ENCODE measurements at regions not wholly inside any gene's neighbourhood (a gene's known extent, or its start where the extent isn't known, plus 50 kb on each side); places are given as distances from the start of the nearest gene placed in this dataset.

DNA sequence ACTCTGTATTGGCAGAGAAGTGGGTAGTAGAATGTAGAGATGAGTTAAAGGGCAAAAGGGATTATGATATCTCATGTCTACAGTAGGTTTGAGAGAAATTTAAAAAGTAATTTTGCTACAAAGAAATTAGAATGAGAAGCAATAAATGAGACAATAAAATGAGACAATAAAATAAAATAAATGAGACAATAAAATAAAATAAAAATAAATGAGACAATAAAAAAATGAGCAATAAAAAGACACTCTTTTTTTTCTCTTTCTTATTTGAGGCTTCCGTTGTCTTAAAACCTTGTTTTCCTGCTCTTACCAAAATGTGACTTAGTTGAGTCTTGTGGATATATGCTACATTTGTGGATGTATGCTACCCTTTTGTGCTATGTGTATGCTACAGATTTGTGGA, 615.4 kb upstream of the PKDCC start:
- in situ Hi-C loops (cut with HindIII; ENCODE audit: low pct_unique_long_range_greater_than_20kb, low sequenced_read_pairs), result no loop called here
- no peak for DNase-seq (ENCODE audit: low read depth)

DNA sequence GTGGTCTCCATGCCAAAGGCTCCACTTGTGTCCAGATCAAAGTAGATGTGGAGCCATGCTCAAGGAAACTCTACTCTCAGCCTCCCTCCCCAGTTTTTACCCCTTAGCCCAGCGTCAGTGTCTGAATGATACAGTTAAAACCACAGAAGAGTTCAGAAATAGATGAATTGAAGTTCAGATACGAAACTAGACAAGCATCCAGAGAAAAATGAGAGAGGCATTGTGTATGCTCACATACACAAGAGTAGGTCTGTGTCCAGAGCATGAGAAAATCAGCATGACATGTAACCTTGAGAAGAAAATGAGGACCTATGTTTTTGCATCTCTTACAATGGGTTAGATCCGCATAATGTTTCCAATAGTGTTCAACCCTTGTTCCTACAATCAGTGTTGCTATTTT, 612.8 kb upstream of the PKDCC start:
- in situ Hi-C loops (cut with HindIII; ENCODE audit: low pct_unique_long_range_greater_than_20kb, low sequenced_read_pairs), result no loop called here
- no peak for DNase-seq (ENCODE audit: low read depth)

DNA sequence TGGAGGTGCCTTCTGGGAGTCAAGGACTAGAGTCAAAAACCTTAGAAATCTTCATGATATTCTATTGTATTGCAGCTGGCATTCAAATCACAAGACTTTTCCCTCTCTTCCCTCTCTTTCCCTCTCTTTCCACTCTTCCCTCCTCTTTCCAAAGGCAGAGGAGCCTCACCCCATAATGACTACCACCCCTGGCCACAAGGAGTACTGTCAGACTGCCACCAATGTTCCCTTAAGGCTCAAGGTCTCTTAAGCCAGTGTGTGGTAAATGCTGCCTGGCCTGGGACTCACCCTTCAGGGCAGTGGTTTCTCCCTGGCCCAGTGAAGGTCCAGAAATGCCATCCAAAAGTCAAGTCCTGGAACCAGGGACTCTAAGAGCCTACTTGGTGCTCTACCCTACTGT, 605.9 kb upstream of the PKDCC start:
- in situ Hi-C loops (cut with HindIII; ENCODE audit: low pct_unique_long_range_greater_than_20kb, low sequenced_read_pairs), result no loop called here
- DNase-seq (ENCODE audit: low read depth), result no peak

DNA sequence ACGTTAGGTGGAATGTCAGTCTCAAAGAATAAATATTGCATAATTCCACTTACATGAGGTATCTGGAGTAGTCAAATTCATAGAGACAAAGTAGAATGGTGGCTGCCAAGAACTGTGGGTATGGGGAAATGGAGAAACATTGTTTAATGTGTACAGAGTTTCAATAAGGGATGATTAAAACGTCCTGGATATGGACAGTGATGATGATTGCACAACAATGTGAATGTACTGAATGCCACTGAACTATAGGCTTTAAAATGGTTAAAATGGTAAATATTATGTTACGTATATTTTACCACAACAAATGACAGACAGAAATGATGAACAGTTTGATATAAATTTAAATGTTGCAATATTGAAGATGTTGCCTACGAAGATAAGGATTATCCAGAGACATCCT, 602.0 kb upstream of the PKDCC start:
- DNase-seq (ENCODE audit: low read depth), result no peak
- in situ Hi-C loops (cut with HindIII; ENCODE audit: low pct_unique_long_range_greater_than_20kb, low sequenced_read_pairs), result no loop called here

DNA sequence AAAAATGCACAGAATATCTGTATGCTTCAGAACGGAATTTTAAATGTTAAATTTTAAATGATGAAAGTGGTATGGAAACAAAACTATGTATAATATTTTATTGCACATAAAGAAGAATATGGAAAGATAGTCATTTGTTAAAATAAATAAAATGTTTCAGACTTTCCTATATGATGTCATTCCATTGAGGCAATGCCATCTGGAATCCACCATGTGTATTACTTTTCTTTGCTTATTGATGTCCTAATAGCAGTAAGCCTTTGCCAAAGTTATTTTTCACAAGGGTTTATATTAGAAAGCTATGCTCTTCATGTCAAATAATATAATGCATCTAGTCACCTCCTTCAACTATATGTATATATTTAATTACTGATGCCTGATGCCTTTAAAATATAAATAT, 601.6 kb upstream of the PKDCC start:
- DNase-seq (ENCODE audit: low read depth), result no peak
- in situ Hi-C loops (cut with HindIII; ENCODE audit: low pct_unique_long_range_greater_than_20kb, low sequenced_read_pairs), result no loop called here

DNA sequence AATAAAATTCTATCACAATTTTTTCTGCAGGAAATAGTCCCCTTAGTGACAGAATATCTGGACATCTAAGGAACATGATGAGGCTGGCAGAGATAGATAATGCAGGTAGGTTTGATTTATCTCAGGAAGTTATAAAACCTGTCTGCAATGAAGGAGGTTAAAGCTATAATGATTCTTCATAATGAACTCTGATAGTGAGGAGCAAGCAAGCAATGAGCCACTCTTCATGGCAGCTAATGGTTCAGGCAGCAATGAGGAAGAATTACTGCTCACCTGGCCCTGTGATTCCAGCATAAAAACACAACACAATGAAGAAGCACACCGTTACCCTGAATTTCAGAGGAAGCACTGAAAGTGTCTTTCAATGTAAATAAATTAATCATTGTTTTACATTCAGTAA, 599.6 kb upstream of the PKDCC start:
- in situ Hi-C loops (cut with HindIII; ENCODE audit: low pct_unique_long_range_greater_than_20kb, low sequenced_read_pairs), result no loop called here
- no peak for DNase-seq (ENCODE audit: low read depth)

DNA sequence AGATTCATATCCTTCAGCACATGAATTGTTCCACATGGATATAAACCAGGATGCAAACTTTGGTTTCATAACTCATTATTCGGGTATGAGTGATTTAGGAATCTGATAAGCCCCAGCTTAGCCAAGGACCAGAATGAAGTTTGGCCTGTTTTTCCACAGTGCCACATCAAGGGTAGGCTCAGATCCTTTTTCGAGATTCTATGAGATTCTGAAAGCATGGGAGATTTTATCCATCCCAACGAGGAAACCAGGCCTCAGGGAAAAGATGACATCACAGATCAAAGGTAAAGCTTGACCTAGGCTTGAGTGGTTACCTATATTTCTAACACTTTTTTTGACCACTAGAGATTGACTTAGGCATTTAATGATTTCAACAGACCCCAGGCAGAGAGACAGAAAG, 590.8 kb upstream of the PKDCC start:
- in situ Hi-C loops (cut with HindIII; ENCODE audit: low pct_unique_long_range_greater_than_20kb, low sequenced_read_pairs), result no loop called here
- no peak for DNase-seq (ENCODE audit: low read depth)

DNA sequence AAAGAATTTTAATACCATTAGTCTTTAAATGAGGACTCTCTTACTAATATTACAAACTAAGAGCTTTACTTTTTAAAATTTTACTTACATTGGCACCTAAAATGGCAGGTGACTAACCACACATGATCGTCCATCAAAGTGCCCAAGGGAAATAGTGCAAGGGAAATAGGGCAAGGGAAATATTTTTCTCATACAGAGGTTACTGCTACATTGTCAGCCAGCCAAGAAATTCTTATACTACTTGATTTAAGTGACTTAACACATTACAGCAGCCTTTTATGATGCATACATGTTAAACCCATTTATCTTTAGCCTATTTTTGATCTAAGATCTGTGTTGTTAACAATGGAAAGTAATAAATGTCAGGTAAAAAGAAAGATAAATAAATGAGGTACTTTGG, 587.2 kb upstream of the PKDCC start:
- DNase-seq (ENCODE audit: low read depth), result no peak
- in situ Hi-C loops (cut with HindIII; ENCODE audit: low pct_unique_long_range_greater_than_20kb, low sequenced_read_pairs), result no loop called here

DNA sequence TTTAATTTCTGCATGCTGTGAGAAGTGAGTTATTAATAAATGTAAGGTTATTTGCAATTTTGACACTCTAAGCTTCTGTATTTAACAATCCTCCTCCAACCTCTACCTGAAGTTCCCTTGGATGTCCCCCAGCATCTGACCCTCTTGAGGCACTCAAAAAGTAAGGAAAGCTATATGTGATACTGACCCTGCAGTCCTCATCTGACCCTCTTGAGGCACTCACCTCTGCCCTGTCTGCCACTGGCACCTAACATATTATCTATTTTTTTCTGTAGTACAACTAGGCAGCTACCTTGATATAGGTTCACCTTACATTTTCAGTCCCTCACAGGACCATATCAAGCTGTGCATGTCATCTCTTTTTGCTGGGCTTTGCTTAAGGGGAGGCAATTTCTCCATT, 583.4 kb upstream of the PKDCC start:
- in situ Hi-C loops (cut with HindIII; ENCODE audit: low pct_unique_long_range_greater_than_20kb, low sequenced_read_pairs), result no loop called here
- no peak for DNase-seq (ENCODE audit: low read depth)

DNA sequence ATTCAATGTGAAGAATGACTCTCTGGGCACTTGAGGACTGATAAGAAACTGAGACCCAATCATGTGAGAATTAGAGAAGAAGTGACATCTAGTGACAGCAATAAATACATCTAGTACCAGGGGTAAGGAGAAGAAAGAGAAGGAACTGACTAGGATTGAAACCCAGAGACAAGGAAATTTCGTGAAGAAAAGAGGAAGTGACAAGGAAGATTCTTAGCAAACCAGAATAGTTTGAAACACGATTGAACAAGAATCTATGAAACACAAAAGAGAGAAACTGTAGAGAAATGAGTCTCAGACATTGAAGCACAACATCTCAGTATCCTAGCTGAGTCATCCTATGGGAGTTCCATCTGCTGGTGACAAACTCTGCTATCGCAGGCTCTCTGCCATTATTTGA, 571.9 kb upstream of the PKDCC start:
- in situ Hi-C loops (cut with HindIII; ENCODE audit: low pct_unique_long_range_greater_than_20kb, low sequenced_read_pairs), result no loop called here
- DNase-seq (ENCODE audit: low read depth), result no peak

DNA sequence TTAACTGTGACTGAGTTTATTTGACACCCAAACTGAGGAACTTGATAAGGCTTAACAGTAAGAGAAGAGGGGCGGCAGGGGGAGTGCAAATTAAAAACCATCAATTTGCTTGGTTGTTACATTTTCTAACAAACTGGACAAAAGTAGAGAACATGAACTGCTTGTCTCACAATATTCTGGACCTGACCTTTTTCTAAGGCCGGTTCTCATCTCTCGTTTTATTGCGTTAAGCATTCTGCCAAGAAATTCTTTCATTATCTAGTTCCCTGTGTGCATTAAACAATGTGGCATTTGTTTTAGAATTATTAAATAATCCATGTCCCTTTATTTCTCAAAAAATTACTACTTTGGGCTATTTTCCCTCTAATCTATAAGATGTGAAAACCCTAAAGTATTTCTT, 565.2 kb upstream of the PKDCC start:
- in situ Hi-C loops (cut with HindIII; ENCODE audit: low pct_unique_long_range_greater_than_20kb, low sequenced_read_pairs), result no loop called here
- no peak for DNase-seq (ENCODE audit: low read depth)

DNA sequence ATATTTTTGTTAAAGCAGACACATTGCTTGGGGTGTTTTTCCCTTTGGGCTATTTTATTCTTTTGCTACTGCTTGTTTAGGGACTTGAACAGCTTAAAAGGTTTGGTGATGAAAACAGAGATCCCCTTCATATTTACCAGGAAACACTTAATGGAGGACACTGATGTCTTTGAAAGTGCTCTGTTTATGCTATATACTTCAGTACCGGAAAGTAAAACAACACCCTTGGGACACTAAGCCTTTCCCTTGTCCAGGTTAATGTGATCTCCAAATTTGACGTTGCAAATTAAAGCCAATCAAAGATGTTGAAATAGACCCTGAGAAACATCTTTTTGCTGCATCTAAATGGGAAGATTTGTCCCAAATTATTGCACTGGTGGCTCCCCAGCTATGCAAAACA, 564.6 kb upstream of the PKDCC start:
- DNase-seq (ENCODE audit: low read depth), result no peak
- in situ Hi-C loops (cut with HindIII; ENCODE audit: low pct_unique_long_range_greater_than_20kb, low sequenced_read_pairs), result no loop called here

DNA sequence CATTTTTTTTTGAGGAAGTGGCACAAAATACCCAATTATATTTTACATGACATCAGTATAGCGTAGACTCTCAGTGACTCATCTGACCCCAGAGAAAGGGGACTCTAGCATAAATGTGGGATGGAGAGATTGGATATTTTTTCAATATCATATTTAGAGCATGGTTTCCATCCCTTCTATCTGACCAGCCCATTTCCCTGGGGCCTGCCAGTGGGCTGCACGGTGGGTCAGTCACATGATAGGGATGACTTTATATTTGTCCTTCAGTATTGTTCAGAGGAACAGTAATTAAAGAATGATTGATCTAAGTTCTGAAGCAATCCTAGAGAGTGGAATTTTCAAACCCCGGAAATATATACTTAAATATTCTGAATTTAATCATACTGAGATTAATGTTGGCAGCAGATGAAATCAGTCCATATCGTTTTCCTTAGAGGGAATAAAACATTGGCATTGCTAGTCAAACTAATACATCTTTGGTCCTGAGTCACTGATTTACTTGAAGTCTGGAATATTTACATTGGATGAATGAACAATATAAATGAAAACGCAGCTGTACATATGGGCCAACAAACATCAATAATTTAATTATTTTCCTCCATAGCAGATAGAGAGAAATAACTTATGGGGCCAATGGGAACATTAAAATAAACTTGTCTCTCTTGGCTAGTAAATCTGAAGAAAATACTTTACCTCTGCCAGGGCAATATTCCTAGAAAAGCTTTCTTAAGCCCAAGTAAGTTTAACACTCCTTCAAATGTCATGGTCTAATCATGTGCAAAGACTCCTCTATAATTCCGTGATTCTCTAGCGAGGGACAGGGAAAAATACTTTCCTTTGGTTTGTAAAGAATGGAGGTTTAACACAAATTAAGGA, 563.6 kb upstream of the PKDCC start:
- no peak for DNase-seq (ENCODE audit: low read depth)
- in situ Hi-C loops (cut with HindIII; ENCODE audit: low pct_unique_long_range_greater_than_20kb, low sequenced_read_pairs), result no loop called here

DNA sequence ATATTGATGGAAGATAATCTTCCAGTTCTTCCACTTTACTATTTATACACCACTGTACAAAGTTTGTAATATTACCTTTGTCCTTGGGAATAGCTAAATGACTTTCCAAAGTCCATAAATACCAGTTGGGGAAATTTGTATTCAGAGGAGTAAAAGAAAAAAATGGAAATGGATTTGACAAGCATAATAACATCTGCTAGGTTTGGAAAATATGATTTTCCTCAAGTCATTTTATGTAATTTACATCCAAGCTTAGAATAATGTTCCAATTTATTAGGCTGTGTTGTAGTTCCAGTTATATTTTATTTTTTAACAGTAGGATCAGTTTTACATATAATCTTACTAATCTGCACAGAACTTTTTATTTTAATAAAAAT, 563.0 kb upstream of the PKDCC start:
- in situ Hi-C loops (cut with HindIII; ENCODE audit: low pct_unique_long_range_greater_than_20kb, low sequenced_read_pairs), result no loop called here
- no peak for DNase-seq (ENCODE audit: low read depth)

DNA sequence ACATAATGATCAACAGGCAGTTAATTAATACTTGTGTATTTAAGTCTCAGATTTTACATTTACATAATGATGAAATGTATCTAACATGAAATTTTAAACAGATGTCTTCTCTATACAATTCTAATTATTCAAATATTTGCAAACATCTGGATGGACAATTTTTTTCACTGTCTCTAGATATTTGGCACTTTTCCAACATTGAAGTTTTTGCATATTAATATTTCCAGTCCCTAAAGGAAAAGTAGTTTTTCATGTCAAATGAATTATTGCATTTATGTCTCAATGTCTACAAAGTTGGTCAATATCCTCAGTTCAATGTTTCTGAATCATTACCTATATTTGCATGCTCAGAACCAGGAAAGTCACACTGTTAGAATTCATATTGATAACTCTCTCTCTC, 560.9 kb upstream of the PKDCC start:
- in situ Hi-C loops (cut with HindIII; ENCODE audit: low pct_unique_long_range_greater_than_20kb, low sequenced_read_pairs), result no loop called here
- DNase-seq (ENCODE audit: low read depth), result no peak

DNA sequence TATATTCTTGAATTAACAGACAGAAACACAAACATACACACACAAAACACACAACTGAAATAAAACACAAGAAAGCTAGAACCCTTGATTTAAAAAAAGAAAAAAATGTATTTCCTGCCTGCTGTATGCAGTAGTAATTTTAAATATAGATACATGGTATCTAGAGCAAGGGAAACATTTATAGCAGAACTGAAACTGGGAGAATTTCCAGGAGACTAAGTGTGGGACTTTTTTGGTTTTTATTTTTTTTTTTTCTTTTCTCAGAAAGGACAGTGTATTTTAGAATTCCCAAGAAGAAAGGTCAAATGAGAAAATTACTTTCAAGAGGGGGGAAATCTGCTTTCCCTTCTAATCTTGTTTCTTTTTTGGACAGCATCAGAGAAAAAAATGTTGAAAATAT, 558.9 kb upstream of the PKDCC start:
- in situ Hi-C loops (cut with HindIII; ENCODE audit: low pct_unique_long_range_greater_than_20kb, low sequenced_read_pairs), result no loop called here

DNA sequence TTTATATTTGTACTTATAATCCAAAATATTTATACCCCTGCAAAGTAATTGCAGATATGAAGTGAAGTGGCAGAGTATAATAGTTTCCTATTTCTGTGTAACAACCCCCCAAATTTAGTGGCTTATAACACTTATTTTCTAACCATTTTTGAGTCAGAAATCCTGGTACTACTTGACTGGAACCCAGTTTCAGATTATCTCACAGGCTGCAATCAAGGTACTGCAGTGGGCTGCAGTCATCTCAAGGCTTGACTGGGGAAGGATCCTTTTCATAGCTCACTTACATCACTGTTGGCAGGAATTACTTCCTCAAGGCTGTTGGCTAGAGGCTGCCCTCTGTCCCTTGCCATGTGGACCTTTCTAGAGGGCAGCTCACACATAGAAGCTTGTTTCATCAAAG, 558.2 kb upstream of the PKDCC start:
- no peak for DNase-seq (ENCODE audit: low read depth)
- in situ Hi-C loops (cut with HindIII; ENCODE audit: low pct_unique_long_range_greater_than_20kb, low sequenced_read_pairs), result no loop called here

More for the DNA sequence above, 558.9 kb upstream of the PKDCC start:
- DNase-seq (ENCODE audit: low read depth), result no peak

DNA sequence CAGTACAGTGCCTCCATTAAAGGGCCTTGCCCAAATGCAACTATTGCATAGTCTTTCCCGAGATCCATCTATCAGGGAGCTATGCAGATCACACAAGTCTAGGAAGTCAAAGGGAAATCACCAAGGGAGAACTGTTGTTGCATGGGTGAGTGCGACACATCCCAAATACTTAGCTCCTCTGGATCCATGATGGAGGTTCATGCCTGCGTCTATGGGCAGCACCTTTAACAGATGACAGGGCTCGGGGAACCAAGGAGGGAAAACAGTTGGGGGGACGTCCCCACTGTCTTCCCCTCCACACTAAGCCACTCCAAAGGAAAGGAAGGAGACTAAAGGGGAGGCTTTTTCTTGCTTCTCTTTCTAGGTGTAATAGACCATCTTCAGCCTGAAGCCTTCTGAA, 552.8 kb upstream of the PKDCC start:
- in situ Hi-C loops (cut with HindIII; ENCODE audit: low pct_unique_long_range_greater_than_20kb, low sequenced_read_pairs), result no loop called here
- peak; percentile 25 for DNase-seq (ENCODE audit: low read depth)

DNA sequence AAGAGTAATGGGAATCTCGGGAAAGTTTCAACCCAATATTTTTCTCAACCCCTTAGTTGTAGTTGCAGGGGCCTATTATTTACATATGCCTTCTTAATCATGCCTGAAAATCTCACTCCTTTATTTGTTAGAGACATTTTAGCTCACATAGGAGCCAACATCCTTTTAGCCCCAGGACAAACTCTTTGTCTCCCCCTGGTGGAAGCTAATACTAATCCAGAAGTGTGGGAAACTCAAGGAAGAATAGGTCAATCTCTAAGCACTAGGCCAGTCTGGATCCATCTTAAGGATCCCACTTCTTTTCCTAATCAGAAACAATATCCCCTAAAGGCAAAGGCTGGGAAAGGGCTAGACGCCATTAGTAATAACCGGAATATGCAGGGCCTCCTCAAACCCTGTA, 550.9 kb upstream of the PKDCC start:
- in situ Hi-C loops (cut with HindIII; ENCODE audit: low pct_unique_long_range_greater_than_20kb, low sequenced_read_pairs), result no loop called here
- no peak for DNase-seq (ENCODE audit: low read depth)

DNA sequence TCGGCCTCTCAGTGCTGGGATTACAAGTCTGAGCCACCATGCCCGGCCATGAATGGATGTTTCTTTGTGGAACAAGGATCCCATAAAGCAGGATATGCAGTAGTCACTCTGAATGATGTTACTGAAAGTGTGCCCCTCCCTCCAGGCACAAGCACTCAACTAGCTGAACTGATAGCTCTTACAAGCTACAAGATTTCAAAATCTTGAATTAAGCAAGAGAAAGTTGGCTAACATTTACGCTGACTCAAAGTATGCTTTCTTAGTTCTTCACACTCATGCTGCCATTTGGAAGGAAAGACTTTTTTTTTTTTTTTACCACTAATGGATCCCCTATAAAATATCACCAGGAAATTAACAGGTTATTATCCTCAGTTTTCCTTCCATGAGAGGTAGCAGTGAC, 549.0 kb upstream of the PKDCC start:
- in situ Hi-C loops (cut with HindIII; ENCODE audit: low pct_unique_long_range_greater_than_20kb, low sequenced_read_pairs), result no loop called here
- DNase-seq (ENCODE audit: low read depth), result no peak

DNA sequence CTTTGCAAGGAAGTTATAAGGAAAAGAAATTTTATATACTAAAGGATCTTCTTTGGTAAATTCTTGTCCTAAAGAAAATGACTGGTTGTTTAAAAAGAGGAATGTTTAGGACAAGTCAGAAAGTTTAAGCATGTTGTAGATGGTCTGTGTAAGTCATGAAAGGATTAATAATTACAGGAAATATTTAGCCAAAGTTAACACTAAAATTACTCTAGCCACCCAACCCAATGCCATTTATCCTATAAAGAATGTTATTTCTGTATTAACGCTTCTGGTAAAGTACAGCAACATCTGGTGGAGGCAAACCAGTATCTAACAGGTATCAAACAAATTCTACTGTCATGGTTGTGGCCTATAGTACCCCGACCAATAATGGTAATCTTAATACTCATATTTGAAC, 546.9 kb upstream of the PKDCC start:
- in situ Hi-C loops (cut with HindIII; ENCODE audit: low pct_unique_long_range_greater_than_20kb, low sequenced_read_pairs), result no loop called here
- DNase-seq (ENCODE audit: low read depth), result peak; percentile 5
